HL-60 (cell line): ENCODE measurements at regions not wholly inside any gene's neighbourhood (a gene's known extent, or its start where the extent isn't known, plus 50 kb on each side); places are given as distances from the start of the nearest gene placed in this dataset.

Experiments used
- DNase-seq, 2 experiments: peaks; one replicate each; pipeline ENCODE4 v3.0.0-alpha.2; 2010 to 2020; ENCODE audit warnings: low read depth in 1 of 2, low spot score in 1 of 2
- H3K27ac ChIP-seq: fragments of 250-450 bp; sonication (Bioruptor Pico); replicated peaks from 2 replicates; pipeline ENCODE4 v1.5.1; 2020; ENCODE audit warnings: mild to moderate bottlenecking, moderate library complexity
- H3K27me3 ChIP-seq: fragments of 250-450 bp; sonication (Bioruptor Pico); 2 replicates; pipeline ENCODE4 v1.5.1; 2021; ENCODE audit warnings: mild to moderate bottlenecking, moderate library complexity; ENCODE audit not compliant: insufficient read depth, poor library complexity, severe bottlenecking
- H3K4me3 ChIP-seq: replicated peaks from 2 replicates; pipeline ENCODE4 v1.5.1; 2011; ENCODE audit warnings: mild to moderate bottlenecking, control low read depth, low read length; ENCODE audit not compliant: insufficient read depth
- GABPA ChIP-seq: IDR thresholded peaks from 2 replicates; pipeline ENCODE4 v1.6.1; 2012; ENCODE audit warnings: low read depth
- POLR2AphosphoS5 ChIP-seq: IDR thresholded peaks from 2 replicates; pipeline ENCODE4 v1.6.1; 2012; ENCODE audit warnings: low read depth
- SPI1 ChIP-seq: IDR thresholded peaks from 2 replicates; pipeline ENCODE4 v1.6.1; 2012; ENCODE audit warnings: low read depth, mild to moderate bottlenecking, borderline replicate concordance
- TF ChIP-seq, protein P1 (sequence below): IDR thresholded peaks from one replicate; pipeline ENCODE4 v1.5.1; 2011; ENCODE audit warnings: low read length, control low read depth, inconsistent platforms; ENCODE audit not compliant: insufficient read depth
- TF ChIP-seq, protein P2 (sequence below): IDR thresholded peaks from 2 replicates; pipeline ENCODE4 v1.6.1; 2012; ENCODE audit warnings: low read depth; ENCODE audit not compliant: insufficient replicate concordance

DNA sequence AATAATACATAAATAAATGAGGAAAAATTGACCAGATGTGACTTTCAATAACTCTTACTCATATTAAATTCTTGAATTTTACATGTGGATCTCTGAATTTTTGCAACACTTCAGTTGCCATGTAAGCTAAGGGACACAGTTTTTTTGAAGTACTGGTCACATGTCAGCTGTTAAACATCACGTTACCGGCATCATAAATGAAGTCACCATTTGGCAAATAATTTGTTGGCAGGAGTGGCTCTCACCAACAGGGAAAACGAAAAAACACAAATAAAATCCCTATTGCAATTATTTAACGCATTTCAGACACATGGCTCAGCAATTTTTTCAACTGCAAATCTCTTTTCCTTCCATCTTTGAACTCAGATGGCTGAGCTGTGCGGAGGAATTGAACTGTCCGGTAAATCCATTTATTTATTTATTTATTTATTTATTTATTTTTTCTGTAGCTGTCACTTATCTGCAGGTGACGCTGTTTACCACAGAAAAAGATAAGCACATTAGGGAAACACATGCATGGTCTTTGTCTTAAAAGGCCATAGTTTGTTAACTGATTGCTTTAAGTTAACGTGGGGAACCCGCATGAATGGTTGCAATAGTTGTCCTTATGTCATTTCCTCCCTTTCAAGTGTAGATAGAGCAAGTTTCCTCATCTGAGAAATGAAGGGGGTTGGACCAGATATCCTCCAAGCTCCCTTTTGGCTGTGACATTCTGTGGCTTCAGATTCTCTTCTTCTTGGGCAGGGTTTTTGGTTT lies 64.7 kb upstream of the JAZF1 start:
- TF ChIP-seq SPI1 (peak; percentile 19; the same call in 1 of the 2 replicates), POLR2AphosphoS5 (no peak)
- DNase-seq, result peak in 1 of 2 experiments; percentile 76

GRCh38 chr7:28246921-28247461 lies 66.4 kb upstream of the JAZF1 start:
- no peak overlapping the region for H3K4me3 ChIP-seq
- no peaks in the 10 kb centered on the region for H3K27me3 ChIP-seq
- no peak overlapping the region for H3K27ac ChIP-seq
- TF ChIP-seq GABPA (no peak), POLR2AphosphoS5 (no peak), SPI1 (no peak)
- TF ChIP-seq, protein P1, sequence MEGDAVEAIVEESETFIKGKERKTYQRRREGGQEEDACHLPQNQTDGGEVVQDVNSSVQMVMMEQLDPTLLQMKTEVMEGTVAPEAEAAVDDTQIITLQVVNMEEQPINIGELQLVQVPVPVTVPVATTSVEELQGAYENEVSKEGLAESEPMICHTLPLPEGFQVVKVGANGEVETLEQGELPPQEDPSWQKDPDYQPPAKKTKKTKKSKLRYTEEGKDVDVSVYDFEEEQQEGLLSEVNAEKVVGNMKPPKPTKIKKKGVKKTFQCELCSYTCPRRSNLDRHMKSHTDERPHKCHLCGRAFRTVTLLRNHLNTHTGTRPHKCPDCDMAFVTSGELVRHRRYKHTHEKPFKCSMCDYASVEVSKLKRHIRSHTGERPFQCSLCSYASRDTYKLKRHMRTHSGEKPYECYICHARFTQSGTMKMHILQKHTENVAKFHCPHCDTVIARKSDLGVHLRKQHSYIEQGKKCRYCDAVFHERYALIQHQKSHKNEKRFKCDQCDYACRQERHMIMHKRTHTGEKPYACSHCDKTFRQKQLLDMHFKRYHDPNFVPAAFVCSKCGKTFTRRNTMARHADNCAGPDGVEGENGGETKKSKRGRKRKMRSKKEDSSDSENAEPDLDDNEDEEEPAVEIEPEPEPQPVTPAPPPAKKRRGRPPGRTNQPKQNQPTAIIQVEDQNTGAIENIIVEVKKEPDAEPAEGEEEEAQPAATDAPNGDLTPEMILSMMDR, result no peak
- TF ChIP-seq, protein P2, sequence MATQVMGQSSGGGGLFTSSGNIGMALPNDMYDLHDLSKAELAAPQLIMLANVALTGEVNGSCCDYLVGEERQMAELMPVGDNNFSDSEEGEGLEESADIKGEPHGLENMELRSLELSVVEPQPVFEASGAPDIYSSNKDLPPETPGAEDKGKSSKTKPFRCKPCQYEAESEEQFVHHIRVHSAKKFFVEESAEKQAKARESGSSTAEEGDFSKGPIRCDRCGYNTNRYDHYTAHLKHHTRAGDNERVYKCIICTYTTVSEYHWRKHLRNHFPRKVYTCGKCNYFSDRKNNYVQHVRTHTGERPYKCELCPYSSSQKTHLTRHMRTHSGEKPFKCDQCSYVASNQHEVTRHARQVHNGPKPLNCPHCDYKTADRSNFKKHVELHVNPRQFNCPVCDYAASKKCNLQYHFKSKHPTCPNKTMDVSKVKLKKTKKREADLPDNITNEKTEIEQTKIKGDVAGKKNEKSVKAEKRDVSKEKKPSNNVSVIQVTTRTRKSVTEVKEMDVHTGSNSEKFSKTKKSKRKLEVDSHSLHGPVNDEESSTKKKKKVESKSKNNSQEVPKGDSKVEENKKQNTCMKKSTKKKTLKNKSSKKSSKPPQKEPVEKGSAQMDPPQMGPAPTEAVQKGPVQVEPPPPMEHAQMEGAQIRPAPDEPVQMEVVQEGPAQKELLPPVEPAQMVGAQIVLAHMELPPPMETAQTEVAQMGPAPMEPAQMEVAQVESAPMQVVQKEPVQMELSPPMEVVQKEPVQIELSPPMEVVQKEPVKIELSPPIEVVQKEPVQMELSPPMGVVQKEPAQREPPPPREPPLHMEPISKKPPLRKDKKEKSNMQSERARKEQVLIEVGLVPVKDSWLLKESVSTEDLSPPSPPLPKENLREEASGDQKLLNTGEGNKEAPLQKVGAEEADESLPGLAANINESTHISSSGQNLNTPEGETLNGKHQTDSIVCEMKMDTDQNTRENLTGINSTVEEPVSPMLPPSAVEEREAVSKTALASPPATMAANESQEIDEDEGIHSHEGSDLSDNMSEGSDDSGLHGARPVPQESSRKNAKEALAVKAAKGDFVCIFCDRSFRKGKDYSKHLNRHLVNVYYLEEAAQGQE, result no peak
- no peak for DNase-seq

More for the DNA sequence above, 64.7 kb upstream of the JAZF1 start:
- H3K27ac ChIP-seq, result peak overlapping the region; percentile 28
- H3K27me3 ChIP-seq, result no peaks in the 10 kb centered on the region
- H3K4me3 ChIP-seq, result no peak overlapping the region

DNA sequence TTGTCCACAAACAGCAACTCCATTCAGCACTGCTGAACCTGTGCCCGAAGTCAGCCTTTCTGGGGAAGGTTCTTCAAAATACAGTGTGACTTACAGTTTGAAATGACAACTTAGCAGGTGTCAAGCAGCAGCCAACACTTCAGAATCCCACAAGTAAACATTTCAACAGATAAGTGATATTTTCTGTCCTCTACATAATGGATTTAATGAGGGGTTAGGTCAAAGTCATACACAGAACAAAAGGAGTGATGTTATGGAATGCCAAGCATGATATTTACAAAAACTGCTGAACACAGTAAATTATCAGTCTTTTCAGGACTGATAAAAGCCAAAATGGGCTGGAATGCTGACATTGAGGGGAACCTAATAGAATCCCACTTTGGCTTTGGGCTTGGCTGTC lies 77.6 kb upstream of the JAZF1 start:
- TF ChIP-seq GABPA (no peak), POLR2AphosphoS5 (no peak)
- TF ChIP-seq, protein P2, result no peak
- TF ChIP-seq, protein P1, result no peak
- no peak overlapping the region for H3K27ac ChIP-seq
- H3K4me3 ChIP-seq, result no peak overlapping the region
- no peak for DNase-seq
- H3K27me3 ChIP-seq, result no peaks in the 10 kb centered on the region

DNA sequence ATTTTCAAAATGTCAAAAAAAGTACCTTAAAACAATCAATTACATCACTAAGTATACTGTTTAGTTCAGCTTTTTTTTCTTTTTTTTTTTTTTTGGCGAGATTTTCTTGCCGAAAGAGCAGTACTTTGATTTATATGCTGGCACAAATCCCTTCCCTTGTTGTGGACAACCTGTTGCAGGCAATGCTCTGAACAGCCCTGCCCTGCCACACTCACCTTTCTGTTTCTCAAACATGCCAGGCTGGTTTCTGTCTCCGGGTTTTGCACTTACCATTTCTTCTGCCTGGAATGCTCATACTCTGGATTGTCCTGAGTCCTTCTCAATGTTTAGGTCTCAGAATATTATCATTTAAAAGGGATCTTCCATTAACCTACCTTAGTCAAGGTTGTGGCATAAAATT lies 80.4 kb upstream of the JAZF1 start:
- TF ChIP-seq GABPA (no peak), POLR2AphosphoS5 (no peak), SPI1 (no peak)
- TF ChIP-seq, protein P2, result no peak
- TF ChIP-seq, protein P1, result no peak
- H3K4me3 ChIP-seq, result no peak overlapping the region
- no peak overlapping the region for H3K27ac ChIP-seq
- DNase-seq, result no peak
- H3K27me3 ChIP-seq, result no peaks in the 10 kb centered on the region
